Stimulated activated CD4-positive, alpha-beta T cell treated with anti-CD3 and anti-CD28 coated beads, TNF-alpha, amount 100 ng/mL, for 24 hours (primary cell): ENCODE measurements at regions not wholly inside any gene's neighbourhood (a gene's known extent, or its start where the extent isn't known, plus 50 kb on each side); places are given as distances from the start of the nearest gene placed in this dataset.

ENCODE experiments used
- DNase-seq, 3 experiments: peaks; one replicate each; pipeline ENCODE4 v3.0.0-alpha.2; 2020; ENCODE audit warnings: low read depth in 3 of 3

DNA sequence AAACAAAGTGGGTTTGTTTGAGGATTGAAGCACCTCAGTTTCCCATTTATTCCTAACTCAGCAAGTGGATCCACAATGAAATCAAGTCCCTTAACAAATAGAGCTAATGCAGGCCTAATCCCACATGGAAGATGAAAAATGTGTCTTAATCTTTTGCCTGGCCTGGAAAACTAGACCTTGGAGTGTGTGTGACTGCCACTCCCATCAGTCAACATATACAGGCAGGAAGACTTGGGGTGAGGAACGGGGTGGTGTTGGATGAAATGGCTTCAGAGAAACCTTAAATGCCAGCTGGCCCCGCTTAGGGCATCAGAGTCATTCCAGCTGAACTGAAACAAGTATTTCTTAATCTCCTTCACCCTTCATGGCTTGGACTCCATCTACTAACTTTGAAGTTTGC is 269.5 kb downstream of the MAF start:
- no peak for DNase-seq

DNA sequence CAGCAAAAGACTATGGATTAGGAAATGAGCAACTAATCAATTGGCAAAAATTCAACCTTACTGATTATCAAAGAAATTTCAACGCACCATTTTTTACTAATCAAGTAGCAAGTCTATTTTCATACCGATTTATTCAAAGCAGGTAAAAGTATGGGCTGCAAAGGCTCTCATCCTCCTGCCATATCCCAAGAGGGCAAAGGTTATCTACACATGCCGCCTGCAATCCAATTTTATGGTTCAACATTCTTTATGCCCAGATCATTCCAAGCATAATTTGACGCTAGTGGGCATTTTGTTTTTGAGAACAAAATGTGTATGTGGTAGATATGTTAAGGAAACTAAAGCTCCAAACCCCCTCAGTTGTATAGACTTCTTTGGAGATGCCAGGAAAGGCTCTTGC is 270.6 kb downstream of the MAF start:
- no peak for DNase-seq

DNA sequence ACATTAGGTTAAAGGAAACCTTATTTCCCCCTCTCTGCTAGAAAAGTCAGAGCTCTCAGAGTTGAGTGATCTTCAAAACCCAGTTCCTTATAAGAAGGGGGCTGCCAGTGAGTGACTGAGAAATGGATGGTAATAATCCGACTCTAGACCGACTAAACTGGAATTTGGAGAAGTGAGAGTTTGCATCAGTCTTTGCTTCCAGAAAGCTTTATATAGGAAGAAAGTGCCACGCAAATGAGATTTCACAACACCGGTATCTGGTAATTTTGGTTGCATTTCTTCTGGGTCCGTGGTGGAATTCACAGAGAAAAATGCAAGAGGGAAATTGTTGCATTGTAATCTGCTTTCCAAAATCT is 271.4 kb downstream of the MAF start:
- DNase-seq = no peak

DNA sequence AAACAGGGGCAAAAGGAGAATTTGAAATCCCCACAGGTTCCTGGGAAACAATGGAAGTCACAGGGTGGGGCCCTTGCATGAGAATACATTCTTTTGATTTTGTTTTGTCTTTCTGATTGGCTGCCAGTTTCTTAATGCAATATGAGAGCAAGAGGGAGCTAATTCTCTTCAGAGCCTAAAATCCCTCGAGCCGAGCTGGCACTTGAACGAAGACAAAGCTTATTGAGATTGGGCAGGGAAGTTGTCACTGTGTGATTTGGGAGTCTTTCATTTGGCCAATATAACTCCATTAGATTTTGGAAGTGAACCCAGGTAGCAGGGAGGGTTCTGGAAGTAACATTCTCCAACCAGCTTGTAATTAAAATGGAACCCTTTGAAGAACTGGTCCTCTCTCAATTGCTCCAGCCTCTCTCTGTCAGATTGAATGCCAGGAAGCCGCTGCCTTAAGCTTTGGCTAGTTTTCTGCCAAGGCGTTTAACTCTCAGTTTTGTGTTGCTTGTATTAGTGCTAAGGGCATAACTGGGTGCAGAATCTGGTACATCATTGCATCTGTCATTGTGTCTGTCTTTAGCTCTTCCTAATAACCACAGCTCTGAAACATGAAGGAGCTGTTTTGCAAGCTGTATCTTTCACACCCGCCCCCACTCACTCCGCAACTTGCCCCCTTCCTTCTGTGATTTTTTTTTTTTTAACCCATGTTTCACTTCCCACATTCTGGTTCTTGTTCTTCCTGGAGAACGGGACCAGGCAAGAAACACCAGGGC is 272.0 kb downstream of the MAF start:
- DNase-seq = no peak

DNA sequence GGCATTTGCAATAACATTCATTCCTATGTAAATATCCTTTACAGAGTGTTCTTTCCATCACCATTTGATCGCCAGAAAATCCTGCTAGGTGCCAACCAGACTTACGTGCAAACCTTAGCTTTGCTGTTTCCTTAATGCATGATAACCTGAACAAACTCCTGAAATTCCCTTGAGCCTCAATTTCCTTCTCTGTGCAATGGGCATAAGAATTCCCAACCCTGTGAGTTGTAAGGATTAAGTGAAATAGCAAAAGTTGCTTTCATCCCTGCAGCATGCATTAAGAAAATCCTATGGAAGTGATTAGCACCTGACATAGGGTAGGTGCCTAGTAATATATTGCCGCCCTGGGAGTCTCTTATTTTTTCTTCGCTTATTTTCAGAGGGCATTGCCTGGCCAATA is 272.7 kb downstream of the MAF start:
- no peak for DNase-seq

DNA sequence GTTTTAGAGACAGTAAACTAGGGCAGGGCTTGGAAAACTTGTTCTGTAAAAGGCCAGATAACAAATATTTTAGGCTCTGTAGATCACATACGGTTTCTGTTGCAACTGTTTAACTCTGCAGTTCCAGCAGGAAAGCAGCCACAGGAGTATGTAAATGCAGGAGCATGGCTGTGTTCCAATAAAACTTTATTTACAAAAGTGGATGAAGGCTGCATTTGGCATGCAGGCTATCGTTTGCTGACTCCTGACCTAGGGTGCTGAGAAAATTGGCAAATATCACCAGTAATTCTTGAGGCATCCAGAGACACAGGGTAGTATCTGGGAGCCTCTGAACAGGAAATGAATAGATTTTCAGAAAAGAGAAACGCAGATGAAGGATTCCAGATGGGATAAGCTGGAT is 274.0 kb downstream of the MAF start:
- DNase-seq = no peak

DNA sequence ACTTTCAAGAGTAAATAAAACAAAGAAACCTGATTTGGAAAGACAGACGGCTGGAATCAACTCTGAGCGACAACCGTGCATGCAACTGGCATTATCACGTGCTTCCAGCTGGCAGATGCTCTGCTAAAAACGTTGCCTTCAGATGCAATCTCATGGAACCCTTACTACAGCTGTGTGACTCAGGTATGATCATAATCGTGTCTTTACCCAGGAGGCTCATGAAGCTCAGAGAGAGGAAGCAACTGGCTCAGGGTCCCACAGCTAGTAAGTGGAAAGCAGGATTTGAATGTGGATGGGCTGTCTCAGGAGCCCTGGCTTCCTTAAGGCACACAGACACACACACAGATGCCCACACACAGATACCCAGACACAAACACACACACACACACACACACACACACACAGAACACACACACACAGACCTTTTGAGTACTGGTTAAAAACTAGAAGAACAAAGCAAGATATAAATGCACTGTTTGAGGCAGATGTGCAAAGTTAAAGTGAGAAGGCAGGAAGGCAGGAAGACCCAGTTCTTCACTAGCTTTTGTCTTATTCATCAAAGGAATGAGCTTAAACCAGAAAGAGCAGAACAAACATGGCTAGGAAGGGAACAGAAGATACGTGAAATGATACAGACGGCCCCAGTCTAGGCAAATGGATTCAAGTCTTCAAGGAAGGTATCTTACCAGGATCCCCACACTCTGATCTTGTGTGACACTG is 275.2 kb downstream of the MAF start:
- no peak for DNase-seq

DNA sequence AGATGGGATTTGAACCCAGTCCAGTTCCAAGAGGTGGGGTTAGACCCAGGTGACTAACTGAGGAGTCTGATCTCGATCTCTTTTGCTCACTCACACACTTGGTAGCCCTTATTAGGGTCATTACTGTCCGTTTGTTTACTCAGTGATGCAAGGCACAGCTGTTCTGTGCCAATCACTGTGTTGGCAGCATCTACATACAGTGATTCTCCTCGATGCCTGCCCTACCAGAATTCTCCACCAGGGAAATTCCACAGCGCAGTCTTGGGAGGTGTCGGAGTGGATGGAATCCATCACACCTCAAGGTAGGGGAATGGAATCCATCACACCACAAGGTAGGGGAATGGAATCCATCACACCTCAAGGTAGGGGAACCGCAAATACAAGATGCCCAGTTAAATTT is 279.6 kb downstream of the MAF start:
- no peak for DNase-seq

DNA sequence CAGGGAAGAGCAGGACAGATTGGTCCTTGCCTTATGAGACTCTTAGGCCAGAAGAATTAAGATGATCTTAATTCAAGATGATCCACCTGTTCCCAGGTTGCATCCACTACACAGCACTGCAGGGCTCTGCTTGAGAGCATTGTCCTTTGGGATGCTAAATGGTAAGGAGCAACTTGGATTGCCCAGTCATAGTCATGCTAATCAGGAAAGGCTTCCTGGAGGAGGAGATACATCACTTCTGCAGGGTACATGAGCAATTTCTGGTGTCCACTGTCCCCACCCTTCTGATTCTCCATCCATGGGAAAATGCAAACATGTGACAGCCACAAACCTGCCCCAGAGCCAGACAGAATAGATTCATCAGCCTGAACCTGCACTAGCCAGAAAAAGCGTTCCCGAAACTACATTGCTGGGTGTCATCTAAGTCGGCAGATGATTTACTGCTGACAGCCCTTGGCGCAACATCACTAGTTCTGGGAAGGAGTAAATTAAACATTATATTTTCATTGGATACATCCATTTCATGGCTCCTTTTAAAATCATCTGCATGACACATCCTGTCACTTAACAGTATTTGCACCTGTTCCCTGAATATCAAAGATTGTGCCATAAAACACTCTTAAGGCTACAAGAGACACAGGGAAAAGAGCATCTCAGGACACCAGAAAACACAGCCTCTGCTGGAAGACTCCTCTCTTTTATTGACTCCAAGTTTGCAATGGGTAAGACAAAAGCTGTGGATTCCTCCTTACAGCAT is 282.2 kb downstream of the MAF start:
- no peak for DNase-seq

DNA sequence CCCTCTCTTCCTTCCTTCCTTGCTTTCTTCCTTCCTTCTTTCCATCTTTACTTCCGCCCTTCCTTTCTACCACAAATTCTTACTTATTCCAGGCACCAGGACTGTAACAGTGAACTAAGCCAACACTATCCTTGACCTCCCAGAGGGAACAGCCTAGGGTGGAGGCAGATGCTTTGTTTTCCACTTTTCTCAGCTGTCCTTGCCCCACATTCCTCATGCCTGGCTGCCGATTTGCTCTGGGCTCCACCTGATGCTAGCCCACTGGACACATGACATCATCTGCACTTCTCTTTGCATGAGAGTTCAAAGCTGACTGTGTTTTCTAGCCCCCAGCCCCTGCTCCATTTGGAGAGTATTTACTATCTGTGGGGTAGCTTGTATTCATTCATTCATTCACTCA is 283.0 kb downstream of the MAF start:
- DNase-seq = no peak

DNA sequence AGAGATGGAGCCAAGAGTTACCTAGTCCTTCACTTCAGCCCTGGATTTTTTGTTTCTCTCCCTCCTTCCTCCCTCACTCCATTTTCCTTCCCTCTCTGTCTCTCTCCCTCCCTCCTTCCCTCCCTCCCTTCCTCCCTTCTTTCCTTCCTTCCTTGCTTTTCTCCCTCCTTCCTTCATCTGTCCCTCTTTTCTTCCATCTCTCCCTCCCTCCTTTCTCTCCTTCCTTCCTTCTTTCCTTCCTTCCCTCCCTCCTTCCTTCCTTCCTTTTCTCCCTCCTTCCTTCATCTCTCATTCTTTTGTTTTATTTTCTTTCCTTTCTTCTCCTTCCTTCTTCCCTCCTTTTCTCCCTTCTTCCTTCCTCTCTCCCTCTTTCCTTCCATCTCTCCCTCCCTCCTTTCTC is 283.5 kb downstream of the MAF start:
- DNase-seq = no peak

DNA sequence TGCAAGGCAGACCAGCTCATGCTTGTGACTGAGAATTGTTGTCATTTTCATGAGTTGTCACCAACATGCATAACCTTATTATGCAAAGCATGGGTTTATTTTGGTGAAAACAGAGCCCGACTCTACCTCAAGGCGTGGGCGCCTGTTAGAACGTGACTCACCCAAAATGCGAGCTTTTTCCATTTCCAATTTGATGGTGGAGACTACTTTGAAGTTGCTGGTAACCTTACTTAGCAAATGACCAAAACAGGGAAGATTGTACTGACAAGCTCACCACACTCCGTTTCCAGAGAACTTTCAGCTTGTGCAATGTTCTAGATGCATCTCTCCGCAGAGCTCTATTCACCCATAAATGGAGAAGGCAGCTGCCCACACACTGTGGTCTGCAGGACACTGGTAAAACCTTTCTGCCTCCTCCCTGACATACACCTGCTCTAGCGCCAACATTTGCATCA is 284.5 kb downstream of the MAF start:
- peak; percentile 40 to 74 (median 54) for DNase-seq

DNA sequence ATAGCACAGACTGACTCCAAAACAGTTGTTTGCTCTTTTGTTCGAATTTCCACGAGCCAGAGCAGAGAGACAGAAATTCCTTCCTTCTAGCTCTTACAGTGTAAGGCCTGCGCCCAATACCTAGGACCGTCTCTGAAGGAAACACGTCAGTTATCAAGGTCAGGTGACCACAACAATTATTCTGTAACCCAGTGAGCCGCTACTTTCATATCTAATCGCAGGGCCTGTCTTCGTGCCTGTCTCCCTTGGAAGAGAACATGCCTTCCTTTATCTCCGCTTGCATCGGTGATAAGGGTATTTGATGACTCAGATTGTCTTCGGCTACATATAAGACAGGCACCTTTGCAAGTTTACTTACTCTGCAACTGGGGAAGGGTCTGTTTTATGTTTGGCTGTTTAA is 288.0 kb downstream of the MAF start:
- DNase-seq = no peak

DNA sequence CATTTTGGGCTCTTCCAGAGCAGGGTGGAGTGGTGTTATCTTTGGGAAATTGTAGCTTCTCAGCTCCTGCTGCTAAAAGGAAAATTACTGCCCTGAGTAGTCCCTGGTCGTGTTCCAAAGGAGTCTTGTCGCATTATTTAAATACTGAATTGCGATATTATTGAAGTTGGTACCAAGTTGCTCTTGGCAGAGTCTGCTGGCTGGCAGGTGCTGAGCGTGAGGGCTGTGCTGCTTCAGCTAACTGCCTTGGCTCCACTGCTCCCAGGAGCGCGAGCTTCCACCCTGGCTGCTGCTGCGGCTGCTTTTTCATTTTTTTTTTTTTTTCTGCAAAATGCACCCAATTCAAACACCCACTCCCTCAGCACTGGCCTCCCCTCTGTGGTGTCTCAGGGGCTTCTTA is 289.8 kb downstream of the MAF start:
- no peak for DNase-seq

DNA sequence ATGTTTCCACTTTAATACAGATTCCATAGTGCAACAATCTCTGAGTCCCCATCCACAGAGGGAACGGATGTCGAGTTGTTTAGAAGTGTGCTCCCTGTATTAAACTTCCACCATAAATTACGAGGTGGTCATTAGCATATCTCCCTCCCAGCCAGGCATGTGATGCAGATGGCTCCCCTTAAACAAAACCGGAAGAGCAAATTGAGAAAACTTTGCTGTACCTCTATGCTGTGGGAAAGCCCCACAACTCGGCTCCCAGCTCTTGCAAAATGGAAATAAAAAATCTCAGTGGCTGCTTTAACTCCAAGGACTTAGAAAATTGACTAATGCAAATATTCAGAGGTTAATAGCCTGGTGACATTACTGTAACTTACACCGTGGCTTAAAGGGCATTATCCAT is 290.9 kb downstream of the MAF start:
- DNase-seq = no peak

DNA sequence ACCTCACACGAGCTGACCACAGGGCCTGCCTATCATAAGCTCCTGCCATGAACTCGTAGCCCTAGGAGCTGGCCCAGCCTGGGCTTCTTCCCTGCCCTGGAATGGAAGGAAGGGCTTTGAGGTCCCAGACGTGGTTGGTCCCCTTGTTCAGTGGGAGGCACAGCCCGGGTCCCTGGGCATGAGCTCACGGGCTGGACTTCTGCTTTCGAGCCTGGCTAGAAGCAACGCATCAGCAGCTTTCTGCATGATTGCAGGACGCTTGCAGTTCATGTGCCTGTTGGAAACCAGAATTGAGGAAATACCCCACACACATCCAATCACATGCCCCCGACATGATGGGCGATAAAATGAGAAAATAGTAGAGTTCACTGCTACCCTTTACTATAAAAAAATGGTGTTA is 293.3 kb downstream of the MAF start:
- DNase-seq = no peak

DNA sequence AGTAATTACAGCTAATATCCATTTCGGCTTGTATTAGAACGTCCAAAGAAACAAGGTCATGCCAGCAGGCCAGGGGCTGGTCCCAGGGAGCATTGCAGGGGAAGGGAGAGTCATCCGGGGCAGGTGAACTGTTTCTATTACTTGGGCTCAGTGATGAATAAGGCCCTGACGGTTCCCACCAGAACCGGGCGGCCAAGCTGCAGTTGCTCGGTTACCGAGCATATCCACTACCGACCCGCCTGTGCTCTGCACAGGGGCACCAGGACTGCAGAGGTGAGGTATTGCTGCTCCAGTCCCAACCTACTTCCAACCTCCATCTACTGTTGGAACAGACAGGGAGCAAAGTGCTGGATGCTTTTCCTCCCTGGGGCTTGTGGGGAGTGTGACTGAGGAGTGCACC is 295.5 kb downstream of the MAF start:
- DNase-seq = no peak

DNA sequence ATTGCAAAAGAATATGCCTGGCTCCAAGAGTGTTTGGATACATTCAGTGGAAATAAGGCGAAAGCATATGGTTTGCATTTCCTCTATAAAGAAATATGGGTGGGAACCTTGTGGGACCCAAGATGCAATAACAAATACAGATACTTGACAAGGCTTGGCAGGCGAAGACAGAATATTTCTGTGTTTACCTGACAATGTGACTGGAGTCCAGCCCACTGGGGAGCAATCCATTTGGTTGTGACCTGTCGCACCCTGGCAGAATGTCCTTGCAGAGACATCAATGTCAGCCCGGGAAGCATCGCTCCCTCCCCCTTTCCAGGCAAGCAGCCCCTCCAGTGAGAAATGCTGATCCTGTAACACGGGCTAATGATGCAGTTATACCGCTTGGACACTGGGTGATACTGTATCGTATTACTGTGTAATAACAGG is 296.6 kb downstream of the MAF start:
- no peak for DNase-seq

DNA sequence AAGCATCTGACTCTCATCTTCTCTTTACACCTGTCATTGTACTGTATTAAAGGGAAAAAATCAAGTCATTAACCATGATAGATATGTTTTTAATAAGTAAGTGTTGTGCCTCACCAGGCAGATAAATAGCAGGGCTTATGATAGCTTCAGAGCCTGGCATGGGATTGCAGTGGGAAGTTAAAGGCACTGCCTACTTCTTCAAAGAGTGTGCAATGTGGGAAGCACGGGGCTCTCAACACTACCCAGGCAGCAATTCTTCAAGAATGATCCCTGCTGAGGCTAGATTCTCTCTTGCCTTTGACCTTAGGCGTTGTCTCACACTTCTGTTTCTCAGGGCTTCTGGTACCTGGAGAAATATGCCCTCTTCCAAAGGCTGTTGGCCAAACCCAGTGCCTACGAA is 297.3 kb downstream of the MAF start:
- no peak for DNase-seq

DNA sequence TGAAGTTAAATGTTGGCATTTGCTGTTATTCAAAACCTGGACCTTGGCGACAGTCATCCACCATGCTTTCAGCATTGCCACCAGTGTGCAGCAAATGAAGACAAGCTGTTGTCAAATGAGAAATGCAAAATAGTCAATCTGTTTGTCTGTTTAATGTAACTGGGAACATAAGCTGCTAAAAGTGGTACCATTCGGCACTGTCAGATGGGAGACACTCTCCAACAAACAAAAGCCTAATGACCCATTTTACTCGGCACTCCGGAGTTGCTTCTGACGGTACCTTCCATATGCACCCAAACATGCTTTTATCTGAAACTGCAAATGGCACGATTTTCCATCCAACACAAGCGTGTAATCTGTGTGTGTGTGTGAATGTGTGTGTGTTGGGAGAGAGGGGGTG is 297.8 kb downstream of the MAF start:
- DNase-seq = no peak

DNA sequence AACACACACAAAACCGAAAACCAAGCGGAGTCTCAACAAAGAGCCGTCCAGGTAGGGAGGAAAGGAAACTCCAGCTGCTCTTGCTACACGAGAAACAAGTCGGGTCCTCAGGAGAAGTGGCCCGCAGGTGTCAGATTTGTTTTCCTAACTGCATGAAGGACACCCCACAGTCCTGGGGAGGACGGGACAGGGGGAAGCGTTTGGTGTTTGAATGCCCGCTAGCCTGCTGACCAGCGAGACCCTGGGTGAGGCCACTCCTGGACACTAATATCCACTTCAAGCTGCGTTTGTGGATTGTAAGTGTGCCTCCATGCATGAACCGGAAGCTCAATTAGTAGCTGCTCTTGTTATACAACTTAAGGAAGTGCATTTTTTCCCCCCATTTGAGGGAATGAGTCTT is 299.5 kb downstream of the MAF start:
- no peak for DNase-seq

DNA sequence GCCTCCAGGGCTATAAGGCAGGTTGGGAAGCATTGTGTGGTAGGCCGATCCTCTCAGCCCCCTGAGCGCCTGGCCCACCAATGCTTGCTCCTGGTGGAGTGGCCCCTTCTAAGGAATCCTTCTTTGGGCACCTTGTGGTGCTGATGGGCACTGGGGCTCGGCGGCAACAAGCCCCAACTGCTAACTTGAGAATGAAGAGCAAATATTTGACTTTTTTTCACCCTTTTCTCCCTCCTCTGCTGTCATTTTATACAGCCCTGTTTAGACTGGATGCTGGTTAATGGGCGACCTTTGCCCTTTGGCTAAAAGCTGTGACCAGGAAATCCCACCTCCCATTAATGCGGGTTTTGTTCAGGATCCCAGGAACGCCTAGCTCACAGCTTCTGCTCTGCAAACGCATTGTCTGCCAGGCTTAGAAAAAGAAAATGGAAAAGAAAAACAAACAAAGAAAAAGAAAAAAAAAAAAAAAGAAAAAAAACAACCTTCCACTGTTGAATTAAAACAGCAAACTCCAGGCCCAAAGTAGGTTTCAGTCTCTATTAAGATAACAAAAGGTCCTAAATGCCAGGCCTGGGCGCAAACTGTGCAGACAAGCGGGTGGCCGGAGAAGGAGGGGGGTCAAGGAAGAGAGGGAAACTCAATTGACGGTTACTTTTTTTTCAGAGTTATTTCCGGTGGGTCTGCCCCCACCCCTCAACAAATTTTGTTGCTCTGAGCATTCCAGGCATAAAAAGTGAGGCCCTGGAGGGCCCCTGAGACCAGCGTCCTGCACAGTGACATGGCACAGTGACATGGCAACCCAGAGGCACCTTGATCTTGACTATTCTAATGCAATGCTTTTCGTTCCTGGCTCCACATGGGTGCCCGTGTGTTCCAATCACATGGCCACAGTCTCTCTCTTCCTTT is 301.4 kb downstream of the MAF start:
- no peak for DNase-seq
